ENCODE measurements at regions not wholly inside any gene's neighbourhood (a gene's known extent, or its start where the extent isn't known, plus 50 kb on each side); places are given as distances from the start of the nearest gene placed in this dataset.
A peak's percentile ranks its signal among the peaks of the same experiment; 100 is the strongest.

GRCh38 chrX:36927712-36928111 is 80.5 kb upstream of the FAM47C start:
- no CpG with 5 or more reads among the region's 1 CpG for WGBS (ENCODE audit: extremely low coverage, insufficient coverage, low lambda C conversion rate)
- Histone ChIP-seq H3K23ac (ENCODE audit: low read length) (no peak overlapping the region), H3K79me2 (ENCODE audit: control insufficient read depth, insufficient read depth, low read length) (no peaks in the 10 kb centered on the region), H4K8ac (ENCODE audit: low read depth, low read length) (no peak overlapping the region), H3K56ac (ENCODE audit: low read length) (no peak overlapping the region), H3K4ac (ENCODE audit: low read depth, low read length) (no peak overlapping the region), H3K4me2 (ENCODE audit: low read length) (no peak overlapping the region), H2BK5ac (ENCODE audit: low read length) (no peak overlapping the region), H3K27me3 (ENCODE audit: insufficient read depth, low read length, poor library complexity) (no peaks in the 10 kb centered on the region), H2AK5ac (ENCODE audit: low read length) (no peak overlapping the region), H2BK120ac (ENCODE audit: low read depth, low read length) (no peak overlapping the region), H3K36me3 (ENCODE audit: control insufficient read depth, insufficient read depth, low read length) (no peaks in the 10 kb centered on the region), H3K79me1 (ENCODE audit: low read length) (no peaks in the 10 kb centered on the region), H3K9ac (ENCODE audit: low read length) (no peak overlapping the region), H3K4me3 (ENCODE audit: low read length) (no peak overlapping the region), H3K27ac (ENCODE audit: low read depth, low read length) (no peak overlapping the region), H3K4me1 (ENCODE audit: control insufficient read depth, low read depth, low read length) (no peaks in the 10 kb centered on the region), H2BK15ac (replicated peaks; ENCODE audit: low read depth) (no peak overlapping the region), H4K5ac (ENCODE audit: low read length) (no peak overlapping the region), H3K18ac (ENCODE audit: low read length) (no peak overlapping the region)
- no peak for DNase-seq

- no peak for DNase-seq
- no peak overlapping the region for H3K18ac ChIP-seq (ENCODE audit: low read length)
- H3K4me2 ChIP-seq (ENCODE audit: low read length) = no peak overlapping the region
Measured at GRCh38 chrX:36930491-36930890, 77.7 kb upstream of the FAM47C start.

GRCh38 chrX:36947214-36947613 is 61.0 kb upstream of the FAM47C start:
- H3K4me3 ChIP-seq (ENCODE audit: low read length) = no peak overlapping the region
- H3K4me1 ChIP-seq (ENCODE audit: control insufficient read depth, low read depth, low read length) = no peaks in the 10 kb centered on the region
- H4K5ac ChIP-seq (ENCODE audit: low read length) = no peak overlapping the region
- no peak overlapping the region for H3K18ac ChIP-seq (ENCODE audit: low read length)
- no peak overlapping the region for H3K9ac ChIP-seq (ENCODE audit: low read length)
- no peak overlapping the region for H2BK15ac ChIP-seq (replicated peaks; ENCODE audit: low read depth)
- no peak overlapping the region for H2AK5ac ChIP-seq (ENCODE audit: low read length)
- no peak overlapping the region for H2BK120ac ChIP-seq (ENCODE audit: low read depth, low read length)
- no peaks in the 10 kb centered on the region for H3K79me1 ChIP-seq (ENCODE audit: low read length)
- no peaks in the 10 kb centered on the region for H3K36me3 ChIP-seq (ENCODE audit: control insufficient read depth, insufficient read depth, low read length)
- H3K4me2 ChIP-seq (ENCODE audit: low read length) = no peak overlapping the region
- no peak overlapping the region for H3K4ac ChIP-seq (ENCODE audit: low read depth, low read length)
- H3K27me3 ChIP-seq (ENCODE audit: insufficient read depth, low read length, poor library complexity) = no peaks in the 10 kb centered on the region
- no peak overlapping the region for H3K23ac ChIP-seq (ENCODE audit: low read length)
- H3K27ac ChIP-seq (ENCODE audit: low read depth, low read length) = no peak overlapping the region
- H2BK5ac ChIP-seq (ENCODE audit: low read length) = no peak overlapping the region
- no peak overlapping the region for H3K56ac ChIP-seq (ENCODE audit: low read length)
- H4K8ac ChIP-seq (ENCODE audit: low read depth, low read length) = no peak overlapping the region
- no CpG with 5 or more reads among the region's 5 CpGs for WGBS (ENCODE audit: extremely low coverage, insufficient coverage, low lambda C conversion rate)
- DNase-seq = no peak
- no peaks in the 10 kb centered on the region for H3K79me2 ChIP-seq (ENCODE audit: control insufficient read depth, insufficient read depth, low read length)

More at GRCh38 chrX:36930491-36930890, 77.7 kb upstream of the FAM47C start:
- no peak overlapping the region for H3K27ac ChIP-seq (ENCODE audit: low read depth, low read length)
- no peak overlapping the region for H2BK5ac ChIP-seq (ENCODE audit: low read length)
- no CpG with 5 or more reads among the region's 1 CpG for WGBS (ENCODE audit: extremely low coverage, insufficient coverage, low lambda C conversion rate)
- no peak overlapping the region for H3K9ac ChIP-seq (ENCODE audit: low read length)
- no peaks in the 10 kb centered on the region for H3K4me1 ChIP-seq (ENCODE audit: control insufficient read depth, low read depth, low read length)
- no peak overlapping the region for H2BK120ac ChIP-seq (ENCODE audit: low read depth, low read length)
- no peak overlapping the region for H3K23ac ChIP-seq (ENCODE audit: low read length)
- no peak overlapping the region for H2BK15ac ChIP-seq (replicated peaks; ENCODE audit: low read depth)
- no peaks in the 10 kb centered on the region for H3K36me3 ChIP-seq (ENCODE audit: control insufficient read depth, insufficient read depth, low read length)
- H3K4ac ChIP-seq (ENCODE audit: low read depth, low read length) = no peak overlapping the region
- H3K4me3 ChIP-seq (ENCODE audit: low read length) = no peak overlapping the region
- no peak overlapping the region for H3K56ac ChIP-seq (ENCODE audit: low read length)
- H2AK5ac ChIP-seq (ENCODE audit: low read length) = no peak overlapping the region
- H3K79me1 ChIP-seq (ENCODE audit: low read length) = no peaks in the 10 kb centered on the region
- H4K8ac ChIP-seq (ENCODE audit: low read depth, low read length) = no peak overlapping the region
- H3K27me3 ChIP-seq (ENCODE audit: insufficient read depth, low read length, poor library complexity) = no peaks in the 10 kb centered on the region
- H3K79me2 ChIP-seq (ENCODE audit: control insufficient read depth, insufficient read depth, low read length) = no peaks in the 10 kb centered on the region
- no peak overlapping the region for H4K5ac ChIP-seq (ENCODE audit: low read length)

- Histone ChIP-seq H3K23ac (ENCODE audit: low read length) (no peak overlapping the region), H3K4me3 (ENCODE audit: low read length) (no peak overlapping the region), H4K8ac (ENCODE audit: low read depth, low read length) (no peak overlapping the region), H3K27me3 (ENCODE audit: insufficient read depth, low read length, poor library complexity) (no peaks in the 10 kb centered on the region), H3K18ac (ENCODE audit: low read length) (no peak overlapping the region), H2BK15ac (replicated peaks; ENCODE audit: low read depth) (no peak overlapping the region), H3K36me3 (ENCODE audit: control insufficient read depth, insufficient read depth, low read length) (no peaks in the 10 kb centered on the region), H3K79me1 (ENCODE audit: low read length) (no peaks in the 10 kb centered on the region), H3K4me1 (ENCODE audit: control insufficient read depth, low read depth, low read length) (no peaks in the 10 kb centered on the region), H4K5ac (ENCODE audit: low read length) (no peak overlapping the region), H2BK5ac (ENCODE audit: low read length) (no peak overlapping the region), H3K79me2 (ENCODE audit: control insufficient read depth, insufficient read depth, low read length) (no peaks in the 10 kb centered on the region), H2BK120ac (ENCODE audit: low read depth, low read length) (no peak overlapping the region), H2AK5ac (ENCODE audit: low read length) (no peak overlapping the region), H3K4ac (ENCODE audit: low read depth, low read length) (no peak overlapping the region), H3K9ac (ENCODE audit: low read length) (no peak overlapping the region), H3K27ac (ENCODE audit: low read depth, low read length) (no peak overlapping the region), H3K4me2 (ENCODE audit: low read length) (no peak overlapping the region), H3K56ac (ENCODE audit: low read length) (no peak overlapping the region)
- no CpG with 5 or more reads among the region's 4 CpGs for WGBS (ENCODE audit: extremely low coverage, insufficient coverage, low lambda C conversion rate)
- DNase-seq = peak; percentile 2
Measured at GRCh38 chrX:36950495-36951253, 57.5 kb upstream of the FAM47C start.

GRCh38 chrX:36957425-36958328 is 50.5 kb upstream of the FAM47C start:
- peak; percentile 75 for DNase-seq
- H4K5ac ChIP-seq (ENCODE audit: low read length) = no peak overlapping the region
- H2BK5ac ChIP-seq (ENCODE audit: low read length) = no peak overlapping the region
- H2AK5ac ChIP-seq (ENCODE audit: low read length) = no peak overlapping the region
- H3K18ac ChIP-seq (ENCODE audit: low read length) = no peak overlapping the region
- peak overlapping the region; percentile 40 for H3K9ac ChIP-seq (ENCODE audit: low read length)
- no CpG with 5 or more reads among the region's 91 CpGs for WGBS (ENCODE audit: extremely low coverage, insufficient coverage, low lambda C conversion rate)
- no peaks in the 10 kb centered on the region for H3K27me3 ChIP-seq (ENCODE audit: insufficient read depth, low read length, poor library complexity)
- H2BK120ac ChIP-seq (ENCODE audit: low read depth, low read length) = no peak overlapping the region
- H3K4me2 ChIP-seq (ENCODE audit: low read length) = peak overlapping the region; percentile 31
- H3K79me1 ChIP-seq (ENCODE audit: low read length) = no peaks in the 10 kb centered on the region
- no peaks in the 10 kb centered on the region for H3K79me2 ChIP-seq (ENCODE audit: control insufficient read depth, insufficient read depth, low read length)
- H4K8ac ChIP-seq (ENCODE audit: low read depth, low read length) = no peak overlapping the region
- H3K4me1 ChIP-seq (ENCODE audit: control insufficient read depth, low read depth, low read length) = no peaks in the 10 kb centered on the region
- H2BK15ac ChIP-seq (replicated peaks; ENCODE audit: low read depth) = no peak overlapping the region
- H3K56ac ChIP-seq (ENCODE audit: low read length) = peak overlapping the region; percentile 42
- H3K4ac ChIP-seq (ENCODE audit: low read depth, low read length) = no peak overlapping the region
- H3K4me3 ChIP-seq (ENCODE audit: low read length) = peak overlapping the region; percentile 24
- no peak overlapping the region for H3K27ac ChIP-seq (ENCODE audit: low read depth, low read length)
- H3K36me3 ChIP-seq (ENCODE audit: control insufficient read depth, insufficient read depth, low read length) = no peaks in the 10 kb centered on the region
- H3K23ac ChIP-seq (ENCODE audit: low read length) = no peak overlapping the region
